OCI-LY3 (cell line): ENCODE measurements at regions not wholly inside any gene's neighbourhood (a gene's known extent, or its start where the extent isn't known, plus 50 kb on each side); places are given as distances from the start of the nearest gene placed in this dataset.
"Not testable (repeated sequence)": the region's sequence is repeated elsewhere in the genome, so short reads cannot be mapped to it uniquely, and the experiment has no call there.

Source experiments
- H2AFZ ChIP-seq: fragments of 200-600, 300-600 bp; shearing (Covaris generic); 2 replicates; pipeline ENCODE4 v1.6.0; 2014; ENCODE audit warnings: antibody characterized with exemption, low read depth, low read length
- H3K27ac ChIP-seq: fragments of 200-600, 300-600 bp; sonication (generic); 2 replicates; pipeline ENCODE4 v1.5.1; 2014; ENCODE audit warnings: mild to moderate bottlenecking, low read length, moderate library complexity, mixed read lengths
- H3K27me3 ChIP-seq: fragments of 200-600, 300-600 bp; sonication (generic); 2 replicates; pipeline ENCODE4 v1.6.1; 2014; ENCODE audit warnings: low read depth, low read length, mixed read lengths
- H3K36me3 ChIP-seq: fragments of 200-600, 300-600 bp; sonication (generic); replicated peaks from 2 replicates; pipeline ENCODE3; 2014; ENCODE audit warnings: low read depth, low read length, mixed read lengths
- H3K4me1 ChIP-seq: fragments of 300-600, 200-600 bp; sonication (generic); 2 replicates; pipeline ENCODE4 v1.6.1; 2014; ENCODE audit warnings: low read length, mixed read lengths
- H3K4me2 ChIP-seq: fragments of 200-600, 300-600 bp; sonication (generic); 2 replicates; pipeline ENCODE4 v1.6.1; 2014; ENCODE audit warnings: low read length, mixed read lengths
- H3K4me3 ChIP-seq: fragments of 300-600, 200-600 bp; sonication (generic); 2 replicates; pipeline ENCODE4 v1.5.1; 2014; ENCODE audit warnings: antibody characterized with exemption, mild to moderate bottlenecking, low read length, moderate library complexity
- H3K79me2 ChIP-seq: fragments of 300-600, 200-600 bp; shearing (Covaris generic); 2 replicates; pipeline ENCODE4 v1.6.1; 2014; ENCODE audit warnings: mild to moderate bottlenecking, low read length, mixed read lengths
- H3K9ac ChIP-seq: fragments of 300-600, 200-600 bp; shearing (Covaris generic); 2 replicates; pipeline ENCODE4 v1.6.0; 2014; ENCODE audit warnings: mild to moderate bottlenecking, low read length, moderate library complexity
- H3K9me3 ChIP-seq: fragments of 200-600, 300-600 bp; shearing (Covaris generic); 2 replicates; pipeline ENCODE4 v1.6.1; 2014; ENCODE audit warnings: low read length, mixed read lengths; ENCODE audit not compliant: insufficient read depth
- H4K20me1 ChIP-seq: fragments of 200-600, 300-600 bp; sonication (generic); 2 replicates; pipeline ENCODE4 v1.6.1; 2016; ENCODE audit warnings: low read length, mixed read lengths; ENCODE audit not compliant: insufficient read depth
- CTCF ChIP-seq: fragments of 200-600, 300-600 bp; sonication (generic); IDR thresholded peaks from 2 replicates; pipeline ENCODE4 v1.5.1; 2014; ENCODE audit warnings: antibody characterized with exemption, low read length, low read depth
- EZH2phosphoT487 ChIP-seq: fragments of 200-600 bp; shearing (Covaris generic); IDR thresholded peaks from 2 replicates; pipeline ENCODE4 v1.6.1; 2018; ENCODE audit warnings: antibody characterized with exemption, mixed run types, low read depth

DNA sequence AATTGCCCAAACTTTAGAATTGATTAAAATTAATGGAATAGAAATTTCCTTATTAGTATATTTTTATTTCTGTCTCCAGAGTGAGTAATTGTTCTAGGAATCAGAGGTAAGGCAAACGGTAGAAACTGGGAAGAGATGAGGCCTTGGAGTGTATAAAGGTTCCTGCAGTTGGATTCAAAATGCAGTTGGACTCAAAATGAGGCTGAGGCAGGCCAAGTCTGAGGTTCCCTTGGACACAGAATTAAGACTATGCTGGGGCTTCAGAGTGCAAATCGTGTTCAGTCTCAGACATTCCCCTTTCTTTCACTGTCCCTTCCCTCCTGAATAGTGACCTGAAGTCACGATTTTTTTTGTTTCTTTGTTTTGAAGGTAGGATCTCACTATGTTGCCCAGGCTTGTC lies 746.9 kb upstream of the NRXN1 start:
- peaks cover 9% of the 10 kb centered on the region; the same call in 1 of the 2 replicates for H3K4me1 ChIP-seq
- no peaks in the 10 kb centered on the region for H3K79me2 ChIP-seq
- H3K9ac ChIP-seq: no peak overlapping the region
- no peaks in the 10 kb centered on the region for H4K20me1 ChIP-seq
- no peak overlapping the region for H3K27ac ChIP-seq
- H3K27me3 ChIP-seq: no peaks in the 10 kb centered on the region
- no peaks in the 10 kb centered on the region for H3K36me3 ChIP-seq
- no peak overlapping the region for H3K4me2 ChIP-seq
- TF ChIP-seq CTCF (no peak), EZH2phosphoT487 (no peak)
- H3K9me3 ChIP-seq: no peaks in the 10 kb centered on the region
- H2AFZ ChIP-seq: no peak overlapping the region
- no peak overlapping the region for H3K4me3 ChIP-seq

- H3K9me3 ChIP-seq, H3K9ac ChIP-seq, H4K20me1 ChIP-seq, H3K4me1 ChIP-seq, H3K79me2 ChIP-seq, H3K36me3 ChIP-seq, H3K4me3 ChIP-seq, H3K27me3 ChIP-seq, H3K27ac ChIP-seq, H3K4me2 ChIP-seq, H2AFZ ChIP-seq: not testable (repeated sequence)
Observed at GRCh38 chr2:51774606-51775005, 742.7 kb upstream of the NRXN1 start.

DNA sequence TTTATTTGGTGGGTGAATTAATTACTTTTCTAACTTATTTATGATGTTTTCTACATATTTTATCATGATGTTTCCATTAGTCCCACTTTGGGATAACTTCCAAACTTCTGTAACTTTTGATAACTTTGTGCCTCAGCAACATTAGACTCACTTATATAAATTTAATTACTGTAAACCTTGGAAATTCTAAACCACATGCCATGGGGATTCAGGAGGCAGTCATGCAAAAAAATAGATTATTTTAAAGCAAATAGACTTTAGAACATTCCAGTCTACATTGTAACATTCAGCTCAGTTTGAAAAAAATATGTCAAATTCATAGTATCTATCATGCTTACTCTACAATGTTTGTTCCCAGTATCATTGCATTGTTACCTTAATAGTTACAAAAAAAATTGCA lies 728.5 kb upstream of the NRXN1 start:
- Histone ChIP-seq H3K4me1 (no peaks in the 10 kb centered on the region), H3K36me3 (no peaks in the 10 kb centered on the region), H3K4me2 (no peak overlapping the region), H3K9me3 (no peaks in the 10 kb centered on the region), H4K20me1 (no peaks in the 10 kb centered on the region), H3K27me3 (no peaks in the 10 kb centered on the region), H3K27ac (no peak overlapping the region), H3K79me2 (no peaks in the 10 kb centered on the region), H3K9ac (no peak overlapping the region), H3K4me3 (no peak overlapping the region), H2AFZ (no peak overlapping the region)
- TF ChIP-seq EZH2phosphoT487 (no peak), CTCF (no peak)

DNA sequence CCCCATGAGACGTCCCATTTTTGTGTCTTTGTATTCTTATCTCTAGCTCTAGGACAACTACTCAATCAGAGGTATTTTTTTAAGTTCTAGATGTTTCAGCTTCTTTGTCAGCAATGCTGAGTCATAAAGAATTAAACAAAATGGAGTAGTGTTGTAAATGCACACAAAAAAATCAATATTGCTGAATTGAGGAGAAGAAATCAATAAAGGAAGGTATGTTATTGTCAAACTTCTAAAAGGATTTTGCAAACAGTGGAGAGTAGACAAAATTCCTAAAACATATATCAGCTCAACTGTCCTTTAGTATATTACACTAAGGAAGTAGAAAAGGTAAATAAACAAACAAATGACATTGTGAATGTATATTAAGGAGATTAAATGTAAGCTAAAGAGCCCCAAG lies 726.1 kb upstream of the NRXN1 start:
- TF ChIP-seq EZH2phosphoT487: no peak
- TF ChIP-seq CTCF: no peak
- no peak overlapping the region for H3K9ac ChIP-seq
- no peaks in the 10 kb centered on the region for H3K79me2 ChIP-seq
- no peaks in the 10 kb centered on the region for H3K4me1 ChIP-seq
- H3K36me3 ChIP-seq: no peaks in the 10 kb centered on the region
- no peak overlapping the region for H3K4me2 ChIP-seq
- no peaks in the 10 kb centered on the region for H3K27me3 ChIP-seq
- no peak overlapping the region for H2AFZ ChIP-seq
- H3K9me3 ChIP-seq: no peaks in the 10 kb centered on the region
- H4K20me1 ChIP-seq: no peaks in the 10 kb centered on the region
- no peak overlapping the region for H3K4me3 ChIP-seq
- H3K27ac ChIP-seq: no peak overlapping the region

DNA sequence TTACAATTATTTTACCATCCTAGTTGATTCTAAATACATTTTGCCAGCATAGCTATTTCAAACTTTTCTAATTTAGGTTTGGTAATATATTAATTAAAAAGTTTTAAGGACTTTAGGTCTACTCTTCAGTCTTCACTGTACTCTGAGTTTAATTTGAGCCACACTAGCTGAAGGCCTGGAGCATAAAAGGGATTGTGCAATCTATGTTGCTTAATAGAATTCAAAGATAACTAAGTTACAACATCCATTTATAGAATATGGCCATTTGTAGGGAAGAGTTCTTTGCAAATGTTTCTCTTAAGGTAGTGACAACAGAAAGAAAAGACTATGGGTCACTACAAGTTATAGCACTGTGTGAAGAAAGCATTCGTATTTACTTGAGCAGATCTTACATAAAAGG lies 702.2 kb upstream of the NRXN1 start:
- TF ChIP-seq EZH2phosphoT487 (no peak), CTCF (no peak)

More for the DNA sequence above, 702.2 kb upstream of the NRXN1 start:
- Histone ChIP-seq H3K27me3 (no peaks in the 10 kb centered on the region), H3K36me3 (no peaks in the 10 kb centered on the region), H3K79me2 (no peaks in the 10 kb centered on the region), H3K27ac (no peak overlapping the region), H3K4me3 (no peak overlapping the region), H3K4me2 (no peak overlapping the region), H2AFZ (no peak overlapping the region), H3K9ac (no peak overlapping the region), H3K9me3 (no peaks in the 10 kb centered on the region), H4K20me1 (no peaks in the 10 kb centered on the region), H3K4me1 (no peaks in the 10 kb centered on the region)
